DMS153 (cell line): ENCODE measurements at regions not wholly inside any gene's neighbourhood (a gene's known extent, or its start where the extent isn't known, plus 50 kb on each side); places are given as distances from the start of the nearest gene placed in this dataset.
"Not testable (repeated sequence)": the region's sequence is repeated elsewhere in the genome, so short reads cannot be mapped to it uniquely, and the experiment has no call there.

Experiments used
- DNase-seq: peaks from one replicate; lab custom pipeline; 2025; lab: John Stamatoyannopoulos, UW

- no peak for DNase-seq
Measured at GRCh38 chr12:89289720-89290119, 62.6 kb downstream of the DUSP6 start.

- no peak for DNase-seq
Measured at GRCh38 chr12:89288959-89289358, 63.3 kb downstream of the DUSP6 start.

- no peak for DNase-seq
Measured at GRCh38 chr12:89286501-89286900, 65.8 kb downstream of the DUSP6 start.

GRCh38 chr12:89281539-89281867 is 70.8 kb downstream of the DUSP6 start:
- DNase-seq: no peak

GRCh38 chr12:89280833-89281538 is 71.3 kb downstream of the DUSP6 start:
- peak; percentile 76 for DNase-seq

- DNase-seq: no peak
Measured at GRCh38 chr12:89279499-89279898, 72.8 kb downstream of the DUSP6 start.

GRCh38 chr12:89278862-89279261 is 73.4 kb downstream of the DUSP6 start:
- DNase-seq: no peak

- no peak for DNase-seq
Measured at GRCh38 chr12:89278169-89278568, 74.1 kb downstream of the DUSP6 start.

- DNase-seq: no peak
Measured at GRCh38 chr12:89276860-89277259, 75.4 kb downstream of the DUSP6 start.

- DNase-seq: no peak
Measured at GRCh38 chr12:89273525-89273924, 78.8 kb downstream of the DUSP6 start.

- no peak for DNase-seq
Measured at GRCh38 chr12:89270548-89270947, 81.8 kb downstream of the DUSP6 start.

GRCh38 chr12:89269174-89269573 is 83.1 kb downstream of the DUSP6 start:
- no peak for DNase-seq

GRCh38 chr12:89267404-89267803 is 84.9 kb downstream of the DUSP6 start:
- DNase-seq: no peak

- DNase-seq: not testable (repeated sequence)
Measured at GRCh38 chr12:89266574-89267188, 85.6 kb downstream of the DUSP6 start.

GRCh38 chr12:89264837-89265236 is 87.5 kb downstream of the DUSP6 start:
- no peak for DNase-seq

- no peak for DNase-seq
Measured at GRCh38 chr12:89263900-89264299, 88.4 kb downstream of the DUSP6 start.

- no peak for DNase-seq
Measured at GRCh38 chr12:89262855-89263552, 89.3 kb downstream of the DUSP6 start.

GRCh38 chr12:89261982-89262381 is 90.3 kb downstream of the DUSP6 start:
- no peak for DNase-seq

- no peak for DNase-seq
Measured at GRCh38 chr12:89260841-89261637, 91.3 kb downstream of the DUSP6 start.

GRCh38 chr12:89259821-89260220 is 92.5 kb downstream of the DUSP6 start:
- no peak for DNase-seq

GRCh38 chr12:89258240-89258969 is 93.9 kb downstream of the DUSP6 start:
- no peak for DNase-seq

GRCh38 chr12:89257340-89257739 is 95.0 kb downstream of the DUSP6 start:
- no peak for DNase-seq
